ENCODE measurements at regions not wholly inside any gene's neighbourhood (a gene's known extent, or its start where the extent isn't known, plus 50 kb on each side); places are given as distances from the start of the nearest gene placed in this dataset.
A peak's percentile ranks its signal among the peaks of the same experiment; 100 is the strongest.
"Not testable (repeated sequence)": the region's sequence is repeated elsewhere in the genome, so short reads cannot be mapped to it uniquely, and the experiment has no call there.

- peaks cover 39 to 40% of the 10 kb centered on the region in 2 donors for H3K4me1 ChIP-seq (ENCODE audit: control insufficient read depth in 1 of 2, insufficient read depth in 2 of 2, low read length in 2 of 2)
- H3K4me2 ChIP-seq (replicated peaks; ENCODE audit: extremely low read depth, low read length, poor library complexity, severe bottlenecking): no peak overlapping the region
- H3K4me3 ChIP-seq (replicated peaks in 1 of 3; ENCODE audit: low read depth in 2 of 3, low read length in 3 of 3): no peak overlapping the region
- H3K79me2 ChIP-seq (ENCODE audit: insufficient read depth, low read length): peaks cover under 1% of the 10 kb centered on the region
- Mint-ChIP-seq H3K9me3 (peaks cover 0 to 2% (median 0%) of the 10 kb centered on the region in 7 donors), H3K36me3 (peaks cover 62 to 71% of the 10 kb centered on the region in 2 donors), H3K27ac (peak overlapping the region in 4 of 7 donors; percentile 11 to 69 (median 20)), H3K4me1 (peaks cover 33% of the 10 kb centered on the region), H3K4me3 (no peak overlapping the region), H3K27me3 (ENCODE audit: low read depth in 3 of 3) (peaks cover 0 to 3% (median 0%) of the 10 kb centered on the region in 3 donors)
- 100% methylated on average over 3 of the region's 5 CpGs for WGBS (ENCODE audit: insufficient coverage)
- intact Hi-C loops (cut with micrococcal nuclease): no loop called here
- no peak overlapping the region for H3K9ac ChIP-seq (ENCODE audit: insufficient read depth, low read length, poor library complexity, severe bottlenecking)
- TF ChIP-seq CTCF (IDR thresholded peaks at IDR 0.05): no peak
- no peaks in the 10 kb centered on the region for H3K27me3 ChIP-seq (ENCODE audit: control insufficient read depth in 2 of 2, insufficient read depth in 2 of 2, low read length in 2 of 2)
- H3K27ac ChIP-seq (ENCODE audit: low read depth in 1 of 2, low read length in 2 of 2): peak overlapping the region in 1 of 2 donors; percentile 31
- peaks cover 49 to 74% of the 10 kb centered on the region in 2 donors for H3K36me3 ChIP-seq (replicated peaks in 1 of 2; ENCODE audit: control insufficient read depth in 1 of 2, insufficient read depth in 2 of 2, low read length in 2 of 2)
- H2AFZ ChIP-seq (ENCODE audit: insufficient read depth, low read depth, low read length, poor library complexity, severe bottlenecking): no peak overlapping the region
- DNase-seq: no peak
- no peaks in the 10 kb centered on the region for H4K20me1 ChIP-seq (ENCODE audit: insufficient read depth, low read length)
- no peaks in the 10 kb centered on the region for H3K9me3 ChIP-seq (replicated peaks in 1 of 2; ENCODE audit: control insufficient read depth in 1 of 2, insufficient read depth in 1 of 2, low read length in 2 of 2)
These were observed 126.6 kb downstream of the LAT start for GRCh38 chr16:29111421-29111820.

GRCh38 chr16:29108625-29109169 lies 123.8 kb downstream of the LAT start:
- H3K79me2 ChIP-seq (ENCODE audit: insufficient read depth, low read length); H4K20me1 ChIP-seq (ENCODE audit: insufficient read depth, low read length); H3K9me3 Mint-ChIP-seq; H3K4me3 ChIP-seq (replicated peaks in 1 of 3; ENCODE audit: low read depth in 2 of 3, low read length in 3 of 3); H3K4me3 Mint-ChIP-seq; H3K27me3 Mint-ChIP-seq (ENCODE audit: low read depth in 3 of 3); intact Hi-C loops (cut with micrococcal nuclease); H3K4me2 ChIP-seq (replicated peaks; ENCODE audit: extremely low read depth, low read length, poor library complexity, severe bottlenecking); H3K9ac ChIP-seq (ENCODE audit: insufficient read depth, low read length, poor library complexity, severe bottlenecking); H2AFZ ChIP-seq (ENCODE audit: insufficient read depth, low read depth, low read length, poor library complexity, severe bottlenecking); H3K9me3 ChIP-seq (replicated peaks in 1 of 2; ENCODE audit: control insufficient read depth in 1 of 2, insufficient read depth in 1 of 2, low read length in 2 of 2); H3K27me3 ChIP-seq (ENCODE audit: control insufficient read depth in 2 of 2, insufficient read depth in 2 of 2, low read length in 2 of 2): not testable (repeated sequence)
- Mint-ChIP-seq H3K27ac (peak overlapping the region; percentile 83 to 94 (median 91)), H3K36me3 (peaks cover 58 to 70% of the 10 kb centered on the region in 2 donors), H3K4me1 (peaks cover 21% of the 10 kb centered on the region)
- peak; percentile 40 to 70 (median 63) for DNase-seq
- Histone ChIP-seq H3K4me1 (ENCODE audit: control insufficient read depth in 1 of 2, insufficient read depth in 2 of 2, low read length in 2 of 2) (peaks cover 26 to 29% of the 10 kb centered on the region in 2 donors), H3K27ac (ENCODE audit: low read depth in 1 of 2, low read length in 2 of 2) (peak overlapping the region; percentile 56 to 66), H3K36me3 (replicated peaks in 1 of 2; ENCODE audit: control insufficient read depth in 1 of 2, insufficient read depth in 2 of 2, low read length in 2 of 2) (peaks cover 41 to 56% of the 10 kb centered on the region in 2 donors)
- no CpG with 5 or more reads among the region's 6 CpGs for WGBS (ENCODE audit: insufficient coverage)
